ENCODE measurements at regions not wholly inside any gene's neighbourhood (a gene's known extent, or its start where the extent isn't known, plus 50 kb on each side); places are given as distances from the start of the nearest gene placed in this dataset.
A peak's percentile ranks its signal among the peaks of the same experiment; 100 is the strongest.

- H3K36me3 ChIP-seq, result no peaks in the 10 kb centered on the region
- no peaks in the 10 kb centered on the region for H3K27me3 ChIP-seq
- intact Hi-C loops (cut with DNase I), result no loop called here
- no peak overlapping the region for H3K27ac ChIP-seq
- H3K4me1 ChIP-seq, result no peaks in the 10 kb centered on the region
- DNase-seq (ENCODE audit: low spot score in 2 of 2), result no peak
- TF ChIP-seq CTCF (IDR thresholded peaks at IDR 0.05), result no peak
- H3K4me3 ChIP-seq, result no peak overlapping the region
- no peaks in the 10 kb centered on the region for H3K9me3 ChIP-seq
These were observed 73.5 kb upstream of the CACNA2D1 start for GRCh38 chr7:82517050-82517449.

GRCh38 chr7:82511542-82511941 lies 68.0 kb upstream of the CACNA2D1 start:
- no peak for DNase-seq (ENCODE audit: low spot score in 2 of 2)
- intact Hi-C loops (cut with DNase I), result no loop called here
- Histone ChIP-seq H3K4me3 (no peak overlapping the region), H3K36me3 (no peaks in the 10 kb centered on the region), H3K27me3 (no peaks in the 10 kb centered on the region), H3K27ac (no peak overlapping the region), H3K9me3 (no peaks in the 10 kb centered on the region), H3K4me1 (no peaks in the 10 kb centered on the region)
- no peak for TF ChIP-seq CTCF (IDR thresholded peaks at IDR 0.05)

- no peak overlapping the region for H3K27ac ChIP-seq
- H3K4me1 ChIP-seq, result no peaks in the 10 kb centered on the region
- intact Hi-C loops (cut with DNase I), result no loop called here
- no peak overlapping the region for H3K4me3 ChIP-seq
- H3K9me3 ChIP-seq, result no peaks in the 10 kb centered on the region
- no peak for DNase-seq (ENCODE audit: low spot score in 2 of 2)
- no peaks in the 10 kb centered on the region for H3K36me3 ChIP-seq
- no peak for TF ChIP-seq CTCF (IDR thresholded peaks at IDR 0.05)
- no peaks in the 10 kb centered on the region for H3K27me3 ChIP-seq
These were observed 64.5 kb upstream of the CACNA2D1 start for GRCh38 chr7:82507976-82508677.

GRCh38 chr7:82507365-82507975 lies 63.9 kb upstream of the CACNA2D1 start:
- H3K27ac ChIP-seq, result no peak overlapping the region
- no peaks in the 10 kb centered on the region for H3K36me3 ChIP-seq
- no peak for TF ChIP-seq CTCF (IDR thresholded peaks at IDR 0.05)
- no peaks in the 10 kb centered on the region for H3K4me1 ChIP-seq
- intact Hi-C loops (cut with DNase I), result no loop called here
- DNase-seq (ENCODE audit: low spot score in 2 of 2), result no peak
- H3K4me3 ChIP-seq, result no peak overlapping the region
- no peaks in the 10 kb centered on the region for H3K27me3 ChIP-seq
- H3K9me3 ChIP-seq, result no peaks in the 10 kb centered on the region

- TF ChIP-seq CTCF (IDR thresholded peaks at IDR 0.05), result no peak
- DNase-seq (ENCODE audit: low spot score in 2 of 2), result peak in 1 of 2 donors; percentile 70
- intact Hi-C loops (cut with DNase I), result no loop called here
These were observed 63.1 kb upstream of the CACNA2D1 start for GRCh38 chr7:82506702-82507101.

More at GRCh38 chr7:82506702-82507101, 63.1 kb upstream of the CACNA2D1 start:
- H3K36me3 ChIP-seq, result no peaks in the 10 kb centered on the region
- H3K27ac ChIP-seq, result no peak overlapping the region
- H3K9me3 ChIP-seq, result no peaks in the 10 kb centered on the region
- H3K4me3 ChIP-seq, result no peak overlapping the region
- no peaks in the 10 kb centered on the region for H3K4me1 ChIP-seq
- H3K27me3 ChIP-seq, result no peaks in the 10 kb centered on the region
